Stimulated activated CD4-positive, alpha-beta T cell treated with anti-CD3 and anti-CD28 coated beads, Interleukin-4, amount 100 ng/mL, for 24 hours (primary cell): ENCODE measurements at regions not wholly inside any gene's neighbourhood (a gene's known extent, or its start where the extent isn't known, plus 50 kb on each side); places are given as distances from the start of the nearest gene placed in this dataset.
"Not testable (repeated sequence)": the region's sequence is repeated elsewhere in the genome, so short reads cannot be mapped to it uniquely, and the experiment has no call there.

Experiments used
- DNase-seq: peaks from one replicate; pipeline ENCODE4 v3.0.0-alpha.2; 2020

DNA sequence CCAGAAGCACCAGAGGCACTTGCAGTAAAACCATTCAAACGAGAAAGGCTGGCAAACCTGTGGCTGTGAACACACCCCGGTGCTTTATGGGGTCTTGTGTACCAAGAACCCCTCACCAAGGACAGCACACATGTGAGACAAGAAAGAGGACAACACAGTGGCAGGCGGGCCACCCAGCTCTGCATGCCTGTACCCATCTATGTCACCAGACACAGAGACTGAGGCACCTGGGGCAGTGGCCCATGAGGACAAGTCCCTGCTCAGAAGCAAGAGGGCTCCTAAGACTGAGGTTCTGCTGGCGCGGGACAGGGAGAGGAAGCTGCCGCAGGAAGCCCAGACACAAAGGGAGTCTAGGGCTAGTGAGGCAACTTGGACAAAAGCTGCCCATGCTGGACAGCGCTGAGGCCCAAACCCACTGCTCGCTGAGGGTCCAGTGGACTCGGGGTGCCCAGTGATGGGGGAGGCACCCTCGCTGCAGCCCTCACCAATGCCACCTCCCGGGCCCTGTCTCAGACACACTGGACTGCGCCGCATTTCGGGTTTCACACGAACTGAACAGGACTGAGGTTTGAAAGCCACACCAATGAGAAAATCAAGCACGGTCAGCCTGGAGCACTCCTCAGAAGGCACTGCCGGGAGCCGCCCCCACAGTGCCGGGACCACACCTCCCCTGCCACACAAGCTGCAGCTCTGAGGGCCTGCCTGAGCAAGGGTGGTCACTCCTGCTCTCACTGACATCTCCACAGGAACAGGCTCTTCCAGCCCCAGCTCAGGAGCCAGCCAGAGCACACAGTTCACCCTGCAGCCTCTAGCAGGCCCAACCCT is 232.7 kb downstream of the TUBA3C start:
- no peak for DNase-seq

GRCh38 chr13:18948012-18948663 is 233.5 kb downstream of the TUBA3C start:
- no peak for DNase-seq

- DNase-seq = no peak
Measured at GRCh38 chr13:18947376-18947977, 234.1 kb downstream of the TUBA3C start.

- no peak for DNase-seq
Measured at GRCh38 chr13:18946738-18947137, 234.9 kb downstream of the TUBA3C start.

GRCh38 chr13:18944501-18945068 is 237.0 kb downstream of the TUBA3C start:
- no peak for DNase-seq

- no peak for DNase-seq
Measured at GRCh38 chr13:18943721-18944391, 237.8 kb downstream of the TUBA3C start.

DNA sequence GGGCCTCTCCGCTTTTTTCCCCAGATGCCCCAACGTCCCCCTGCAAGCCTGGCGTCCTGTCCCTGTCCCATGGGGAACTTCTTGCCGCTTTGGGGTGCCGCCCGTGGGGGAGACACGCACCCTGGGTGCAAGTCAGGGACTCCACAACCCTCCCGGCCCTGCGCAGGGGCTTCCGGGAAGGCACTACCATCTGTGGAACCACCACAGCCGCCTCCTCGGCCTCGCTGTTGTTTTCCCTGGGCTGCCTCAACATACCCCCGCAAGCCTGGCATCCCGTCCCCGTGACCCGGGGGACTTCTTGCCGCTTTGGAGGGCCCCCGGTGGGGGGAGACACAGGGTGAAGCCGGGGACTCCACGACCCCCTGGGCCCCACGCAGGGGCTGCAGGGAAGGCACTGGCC is 238.4 kb downstream of the TUBA3C start:
- no peak for DNase-seq

- DNase-seq = no peak
Measured at GRCh38 chr13:18936104-18936503, 245.5 kb downstream of the TUBA3C start.

DNA sequence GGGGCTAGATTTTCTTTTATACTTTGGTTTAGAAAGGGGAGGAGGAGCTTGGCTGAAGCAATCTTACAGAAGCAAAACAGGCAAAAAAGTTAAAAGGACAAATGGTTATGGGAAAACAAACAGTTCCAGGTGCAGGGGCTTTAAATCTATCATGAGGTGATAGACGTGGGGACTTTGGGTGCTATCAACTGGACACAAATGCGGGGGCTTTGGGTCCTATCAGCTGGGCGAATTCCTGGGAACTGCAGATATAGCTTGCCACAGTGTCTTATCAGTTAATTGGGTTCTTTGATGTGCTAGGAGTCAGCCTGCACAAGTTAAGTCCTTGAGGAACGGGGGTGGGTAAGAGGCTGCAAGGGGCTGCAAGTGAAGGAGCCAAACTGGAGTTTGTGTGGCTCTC is 260.6 kb downstream of the TUBA3C start:
- DNase-seq = no peak

DNA sequence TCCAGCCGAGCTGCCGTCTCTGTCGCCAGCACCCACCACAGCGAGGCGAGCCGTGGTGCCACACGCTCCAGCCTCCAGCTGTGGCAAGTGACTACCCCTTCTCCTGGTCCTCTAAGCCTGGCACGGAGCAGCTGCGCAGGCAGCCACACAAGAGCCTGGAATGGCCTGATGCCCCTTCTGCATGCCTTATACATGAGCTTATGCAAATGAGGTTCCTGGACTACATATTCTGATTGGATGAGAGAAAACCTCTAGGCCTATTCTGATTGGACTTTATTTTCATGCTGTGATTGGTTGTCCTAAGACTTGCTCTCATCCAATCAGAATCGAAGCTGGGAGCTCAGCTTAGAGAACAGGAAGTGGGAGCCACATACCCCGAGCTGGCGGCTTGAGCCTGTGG is 276.5 kb downstream of the TUBA3C start:
- DNase-seq = not testable (repeated sequence)

DNA sequence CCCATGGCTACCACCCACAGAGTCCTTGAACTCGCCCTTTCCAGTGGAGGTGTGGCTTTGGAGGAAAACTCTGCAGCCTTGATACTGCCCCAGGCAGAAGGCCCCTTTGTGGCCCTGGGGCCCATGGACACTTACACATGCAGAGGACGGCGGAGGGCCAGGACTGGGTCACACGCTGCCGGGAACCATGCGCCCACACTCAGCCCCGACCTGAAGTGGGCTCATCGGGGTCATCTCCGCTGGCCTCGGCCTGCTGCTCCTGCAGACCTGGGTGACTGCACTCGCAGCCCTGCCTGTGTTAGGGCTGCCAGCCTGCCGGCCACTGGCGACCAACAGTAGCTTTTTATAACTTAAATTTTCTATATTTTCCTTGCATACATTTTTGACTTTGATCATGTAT is 286.2 kb downstream of the TUBA3C start:
- DNase-seq = not testable (repeated sequence)

- not testable (repeated sequence) for DNase-seq
Measured at GRCh38 chr13:18891242-18891641, 290.4 kb downstream of the TUBA3C start.

GRCh38 chr13:18874875-18875789 is 306.5 kb downstream of the TUBA3C start:
- DNase-seq = not testable (repeated sequence)

- DNase-seq = not testable (repeated sequence)
Measured at GRCh38 chr13:18870557-18870956, 311.1 kb downstream of the TUBA3C start.

DNA sequence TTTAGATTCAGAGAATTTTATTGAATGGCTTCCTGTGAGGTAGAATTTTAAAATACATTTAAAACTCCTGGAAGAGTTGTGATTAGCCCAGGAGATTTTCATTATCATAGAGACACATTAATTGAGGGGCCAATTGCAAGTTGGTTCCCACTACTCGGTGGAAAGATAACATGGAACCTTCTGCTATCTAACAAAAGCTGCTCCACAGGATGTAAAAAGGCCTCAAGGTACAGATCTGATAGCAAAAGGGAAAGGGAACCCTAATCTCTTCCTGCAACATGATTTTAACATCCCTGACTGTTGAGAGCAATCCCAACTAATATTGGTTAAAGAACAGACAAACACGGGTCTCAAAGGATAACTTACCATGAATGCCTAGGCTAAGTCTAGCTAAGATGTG is 312.3 kb downstream of the TUBA3C start:
- DNase-seq = not testable (repeated sequence)

DNA sequence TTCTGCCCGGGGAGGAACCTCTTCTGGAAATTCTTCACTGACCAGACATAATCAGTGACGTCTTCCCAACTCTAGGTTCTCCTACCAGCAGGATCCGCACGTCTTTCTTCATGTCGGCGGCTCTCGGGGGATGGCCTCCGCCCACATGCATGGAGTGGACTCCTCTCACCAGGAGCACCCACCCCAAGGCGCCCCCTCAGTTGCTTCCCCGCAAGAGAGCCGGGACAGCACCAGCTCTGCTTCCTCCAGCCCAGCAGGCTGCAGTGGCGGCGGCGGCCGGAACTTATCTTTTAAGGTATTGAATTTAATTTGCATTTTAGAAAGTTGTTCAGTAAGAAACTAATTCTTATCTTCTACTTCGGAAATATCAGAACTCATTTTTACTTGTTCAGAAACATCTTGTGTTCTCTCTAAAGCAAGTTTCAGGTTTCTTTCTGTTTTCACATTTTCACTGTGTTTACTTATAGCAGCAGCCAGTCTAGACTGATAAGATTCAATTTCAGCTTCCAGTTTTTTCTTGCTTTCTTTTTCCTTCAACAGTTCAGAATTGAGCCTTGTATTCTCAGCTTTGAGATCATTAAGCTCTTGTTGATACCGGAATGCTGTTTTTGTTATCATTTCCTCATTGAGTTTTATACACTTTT is 343.5 kb downstream of the TUBA3C start:
- DNase-seq = not testable (repeated sequence)

- DNase-seq = not testable (repeated sequence)
Measured at GRCh38 chr13:18837179-18837745, 344.4 kb downstream of the TUBA3C start.

- not testable (repeated sequence) for DNase-seq
Measured at GRCh38 chr13:18836371-18837178, 345.0 kb downstream of the TUBA3C start.

- not testable (repeated sequence) for DNase-seq
Measured at GRCh38 chr13:18835754-18836153, 345.9 kb downstream of the TUBA3C start.

GRCh38 chr13:18824678-18825077 is 356.9 kb downstream of the TUBA3C start:
- DNase-seq = not testable (repeated sequence)
